Stimulated activated naive CD8-positive, alpha-beta T cell treated with anti-CD3 and anti-CD28 coated beads, Interleukin-15, Interleukin-2, amounts not matched to agents 100 ng/mL and 50 ng/mL, for 24 hours (primary cell): ENCODE measurements at regions not wholly inside any gene's neighbourhood (a gene's known extent, or its start where the extent isn't known, plus 50 kb on each side); places are given as distances from the start of the nearest gene placed in this dataset.
"Not testable (repeated sequence)": the region's sequence is repeated elsewhere in the genome, so short reads cannot be mapped to it uniquely, and the experiment has no call there.

Experiments used
- H3K27ac Mint-ChIP-seq: one replicate; pipeline ENCODE4 v1.8.0; 2021; ENCODE audit warnings: mild to moderate bottlenecking, mixed read lengths
- H3K27me3 Mint-ChIP-seq: one replicate; pipeline ENCODE4 v1.8.0; 2021; ENCODE audit warnings: mixed read lengths
- H3K36me3 Mint-ChIP-seq: one replicate; pipeline ENCODE4 v1.8.0; 2021; ENCODE audit warnings: low read depth, mixed read lengths
- H3K4me1 Mint-ChIP-seq: one replicate; pipeline ENCODE4 v1.8.0; 2021; ENCODE audit warnings: low read depth, mixed read lengths
- H3K4me3 Mint-ChIP-seq: one replicate; pipeline ENCODE4 v1.8.0; 2021; ENCODE audit warnings: mild to moderate bottlenecking, mixed read lengths
- H3K9me3 Mint-ChIP-seq: one replicate; pipeline ENCODE4 v1.8.0; 2021; ENCODE audit warnings: mixed read lengths

- not testable (repeated sequence) for H3K36me3 Mint-ChIP-seq, H3K27me3 Mint-ChIP-seq, H3K4me3 Mint-ChIP-seq, H3K27ac Mint-ChIP-seq, H3K4me1 Mint-ChIP-seq
- H3K9me3 Mint-ChIP-seq = peaks cover 12% of the 10 kb centered on the region
These were observed 51.9 kb downstream of the DIPK2A start for GRCh38 chr3:144023543-144023942.

DNA sequence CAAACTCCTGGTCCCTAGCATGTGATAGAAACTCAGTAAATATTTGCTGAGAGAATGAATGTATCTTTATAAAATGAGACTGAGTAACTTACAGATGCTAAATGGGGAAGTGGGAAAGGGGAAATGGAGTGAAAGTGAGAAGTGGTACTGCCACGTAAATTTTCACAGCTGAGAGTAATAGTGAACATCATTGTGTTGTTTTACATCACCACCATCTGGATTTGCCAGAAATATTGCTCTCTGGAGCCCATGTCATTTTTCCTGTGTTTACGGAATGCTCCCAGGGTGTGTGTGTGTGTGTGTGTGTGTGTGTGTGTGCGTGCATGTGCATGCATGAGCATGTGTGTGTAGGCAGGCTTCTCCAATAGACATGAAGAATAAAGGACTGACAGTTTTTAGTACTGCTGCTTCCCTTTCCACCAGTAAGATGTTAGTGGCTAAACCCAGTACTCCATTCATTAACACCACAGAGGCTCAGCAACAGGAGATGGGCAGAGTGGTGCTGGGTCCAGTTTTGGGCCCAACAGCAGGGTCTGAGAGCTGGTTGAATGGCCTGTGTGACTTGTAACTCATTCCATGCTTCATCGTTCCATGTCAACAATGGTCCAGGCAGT lies 57.3 kb downstream of the DIPK2A start:
- H3K27me3 Mint-ChIP-seq = peaks cover 7% of the 10 kb centered on the region
- no peak overlapping the region for H3K4me3 Mint-ChIP-seq
- H3K27ac Mint-ChIP-seq = no peak overlapping the region
- H3K4me1 Mint-ChIP-seq = peaks cover 14% of the 10 kb centered on the region
- H3K36me3 Mint-ChIP-seq = no peaks in the 10 kb centered on the region
- no peaks in the 10 kb centered on the region for H3K9me3 Mint-ChIP-seq

DNA sequence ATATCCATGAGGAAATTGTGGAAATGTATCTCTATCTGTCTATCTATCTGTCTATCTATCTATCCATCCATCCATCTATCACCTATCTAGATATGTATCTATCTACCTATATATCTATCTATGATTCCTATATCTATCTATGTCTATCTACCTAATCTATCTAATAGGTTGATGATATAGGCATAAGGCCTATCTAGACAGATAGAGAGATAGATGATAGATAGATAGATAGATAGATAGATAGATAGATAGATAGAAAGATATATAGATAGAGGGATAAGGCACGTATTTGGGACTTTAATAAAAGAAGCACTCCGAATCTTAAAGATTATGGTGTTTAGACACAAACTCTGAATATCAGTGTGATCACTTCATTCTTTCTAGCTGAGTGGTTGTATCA lies 58.1 kb downstream of the DIPK2A start:
- Mint-ChIP-seq H3K9me3 (no peaks in the 10 kb centered on the region), H3K4me3 (no peak overlapping the region), H3K27ac (no peak overlapping the region), H3K36me3 (no peaks in the 10 kb centered on the region), H3K4me1 (peaks cover 14% of the 10 kb centered on the region), H3K27me3 (peaks cover 3% of the 10 kb centered on the region)

- Mint-ChIP-seq H3K4me3 (no peak overlapping the region), H3K9me3 (no peaks in the 10 kb centered on the region), H3K27ac (no peak overlapping the region), H3K27me3 (peaks cover 3% of the 10 kb centered on the region), H3K4me1 (peaks cover 14% of the 10 kb centered on the region), H3K36me3 (no peaks in the 10 kb centered on the region)
These were observed 60.3 kb downstream of the DIPK2A start for GRCh38 chr3:144031938-144032337.

GRCh38 chr3:144032531-144033239 lies 61.1 kb downstream of the DIPK2A start:
- peaks cover 3% of the 10 kb centered on the region for H3K27me3 Mint-ChIP-seq
- H3K27ac Mint-ChIP-seq = no peak overlapping the region
- H3K36me3 Mint-ChIP-seq = no peaks in the 10 kb centered on the region
- H3K4me3 Mint-ChIP-seq = no peak overlapping the region
- no peaks in the 10 kb centered on the region for H3K9me3 Mint-ChIP-seq
- H3K4me1 Mint-ChIP-seq = peaks cover 14% of the 10 kb centered on the region

DNA sequence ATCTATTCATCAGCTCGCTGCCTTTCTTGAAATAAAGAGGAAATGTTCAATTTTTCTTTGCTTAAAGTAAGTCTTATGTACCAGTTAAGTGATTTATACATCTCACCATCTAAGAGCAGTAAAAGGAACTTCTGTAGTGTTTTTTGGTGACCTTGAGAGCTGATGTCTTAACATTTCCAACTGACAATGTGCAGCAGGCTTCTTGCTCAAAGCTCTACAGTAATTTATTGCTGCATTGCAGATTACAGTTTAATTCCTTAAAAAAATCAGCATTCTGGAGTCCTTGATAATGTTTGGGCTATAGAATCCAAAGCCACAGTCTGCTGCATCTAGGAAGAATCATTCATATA lies 61.6 kb downstream of the DIPK2A start:
- Mint-ChIP-seq H3K4me1 (peaks cover 14% of the 10 kb centered on the region), H3K4me3 (no peak overlapping the region), H3K27ac (no peak overlapping the region)

DNA sequence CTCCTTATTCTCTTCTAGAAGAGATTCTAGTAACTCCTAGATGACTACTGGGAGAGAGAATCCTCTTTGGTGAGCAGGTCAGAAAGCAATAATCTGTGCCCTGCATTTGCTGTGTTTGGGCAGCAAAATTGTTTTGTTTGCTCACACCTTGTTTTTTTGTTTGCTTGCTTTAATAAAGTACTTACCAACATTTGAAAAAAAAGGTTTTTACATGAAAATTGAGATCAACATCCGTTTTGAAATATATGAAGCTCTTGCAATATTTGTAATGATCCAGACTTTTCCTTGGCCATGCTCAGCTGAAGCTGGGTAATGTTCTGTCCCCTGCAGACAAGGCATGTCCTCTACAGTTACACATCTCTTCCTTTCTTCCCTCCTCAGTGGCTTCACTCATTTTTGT lies 62.2 kb downstream of the DIPK2A start:
- no peak overlapping the region for H3K4me3 Mint-ChIP-seq
- H3K4me1 Mint-ChIP-seq = peaks cover 14% of the 10 kb centered on the region
- H3K9me3 Mint-ChIP-seq = no peaks in the 10 kb centered on the region
- H3K27ac Mint-ChIP-seq = no peak overlapping the region
- H3K36me3 Mint-ChIP-seq = no peaks in the 10 kb centered on the region
- peaks cover 3% of the 10 kb centered on the region for H3K27me3 Mint-ChIP-seq

More for the DNA sequence above, 61.6 kb downstream of the DIPK2A start:
- no peaks in the 10 kb centered on the region for H3K9me3 Mint-ChIP-seq
- H3K36me3 Mint-ChIP-seq = no peaks in the 10 kb centered on the region
- peaks cover 3% of the 10 kb centered on the region for H3K27me3 Mint-ChIP-seq

- no peaks in the 10 kb centered on the region for H3K9me3 Mint-ChIP-seq
- H3K27me3 Mint-ChIP-seq = peaks cover 3% of the 10 kb centered on the region
- no peak overlapping the region for H3K4me3 Mint-ChIP-seq
- no peak overlapping the region for H3K27ac Mint-ChIP-seq
- no peaks in the 10 kb centered on the region for H3K36me3 Mint-ChIP-seq
- H3K4me1 Mint-ChIP-seq = peaks cover 11% of the 10 kb centered on the region
These were observed 63.2 kb downstream of the DIPK2A start for GRCh38 chr3:144034715-144035290.

DNA sequence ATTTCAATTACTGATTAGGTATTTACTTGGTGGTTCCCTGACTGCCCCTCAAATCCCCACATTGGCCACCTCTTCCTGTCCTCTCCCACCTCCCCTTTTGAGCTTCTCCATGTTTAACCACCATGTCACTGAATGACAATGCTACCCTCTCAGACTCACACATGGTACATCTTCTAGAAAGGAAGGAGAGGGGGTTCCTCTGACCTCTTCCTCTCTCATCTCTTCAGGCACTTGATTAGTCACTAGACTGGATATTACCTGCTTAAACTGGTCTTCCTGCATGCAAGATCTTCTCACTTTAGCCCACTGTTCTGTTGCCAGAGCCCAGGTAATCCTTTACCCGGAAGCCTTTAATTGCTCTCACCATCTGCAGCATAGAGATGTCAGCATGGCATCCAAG lies 64.9 kb downstream of the DIPK2A start:
- Mint-ChIP-seq H3K9me3 (no peaks in the 10 kb centered on the region), H3K27me3 (peaks cover 4% of the 10 kb centered on the region), H3K27ac (no peak overlapping the region), H3K4me1 (peaks cover 11% of the 10 kb centered on the region), H3K4me3 (no peak overlapping the region), H3K36me3 (no peaks in the 10 kb centered on the region)

DNA sequence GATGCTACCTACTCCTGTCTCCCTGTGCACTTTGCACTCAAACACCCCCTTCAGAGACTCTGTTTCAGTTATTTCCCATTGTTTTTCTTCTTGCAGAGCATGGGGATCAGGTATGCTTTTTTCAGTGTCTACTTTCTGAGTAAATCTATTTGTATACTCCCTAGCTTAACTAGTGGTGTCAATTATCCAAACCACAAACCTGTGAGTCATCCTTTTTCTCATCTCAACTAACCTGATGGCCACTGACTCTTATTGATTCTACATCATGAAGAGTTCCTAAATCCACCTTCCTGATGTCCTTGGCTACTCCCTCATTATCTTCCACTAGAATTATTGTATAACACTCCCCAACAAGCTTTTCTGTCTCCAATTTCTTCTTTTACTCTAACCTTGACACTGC lies 68.0 kb downstream of the DIPK2A start:
- H3K36me3 Mint-ChIP-seq = no peaks in the 10 kb centered on the region
- H3K27me3 Mint-ChIP-seq = peaks cover 4% of the 10 kb centered on the region
- H3K4me1 Mint-ChIP-seq = no peaks in the 10 kb centered on the region

DNA sequence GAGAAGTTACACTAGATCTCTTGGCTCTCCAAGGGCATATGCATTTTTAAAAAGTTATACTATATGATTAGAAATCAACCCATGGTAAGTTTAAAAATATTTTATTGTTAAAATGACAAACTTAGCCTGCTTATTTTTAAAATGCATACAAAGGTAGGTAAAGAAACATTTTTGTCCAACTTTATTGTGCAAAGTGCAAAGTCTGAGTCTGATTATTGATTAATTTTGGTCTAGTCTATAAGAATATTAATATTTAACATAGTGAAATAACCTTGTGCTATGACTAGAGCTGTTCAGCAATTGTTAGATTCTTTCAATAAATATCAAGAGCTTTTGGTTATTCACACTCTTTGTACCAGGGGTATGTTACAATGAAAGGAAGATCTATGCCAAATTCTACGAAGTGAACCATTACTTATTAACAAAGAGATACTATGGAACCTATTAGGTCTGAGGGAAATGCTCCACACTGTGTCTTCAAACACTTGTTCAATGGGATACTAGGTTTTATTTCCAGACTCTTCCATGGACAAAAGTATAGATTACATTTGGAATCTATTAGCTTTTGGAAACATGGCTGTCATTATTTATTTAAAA lies 70.4 kb downstream of the DIPK2A start:
- Mint-ChIP-seq H3K36me3 (no peaks in the 10 kb centered on the region), H3K27ac (no peak overlapping the region), H3K4me1 (no peaks in the 10 kb centered on the region), H3K27me3 (peaks cover 4% of the 10 kb centered on the region), H3K9me3 (no peaks in the 10 kb centered on the region), H3K4me3 (no peak overlapping the region)

More for the DNA sequence above, 68.0 kb downstream of the DIPK2A start:
- Mint-ChIP-seq H3K27ac (no peak overlapping the region), H3K4me3 (no peak overlapping the region), H3K9me3 (no peaks in the 10 kb centered on the region)

GRCh38 chr3:144045766-144046165 lies 74.1 kb downstream of the DIPK2A start:
- Mint-ChIP-seq H3K36me3 (no peaks in the 10 kb centered on the region), H3K4me3 (no peak overlapping the region), H3K9me3 (no peaks in the 10 kb centered on the region), H3K27ac (no peak overlapping the region), H3K27me3 (peaks cover 4% of the 10 kb centered on the region), H3K4me1 (no peaks in the 10 kb centered on the region)

DNA sequence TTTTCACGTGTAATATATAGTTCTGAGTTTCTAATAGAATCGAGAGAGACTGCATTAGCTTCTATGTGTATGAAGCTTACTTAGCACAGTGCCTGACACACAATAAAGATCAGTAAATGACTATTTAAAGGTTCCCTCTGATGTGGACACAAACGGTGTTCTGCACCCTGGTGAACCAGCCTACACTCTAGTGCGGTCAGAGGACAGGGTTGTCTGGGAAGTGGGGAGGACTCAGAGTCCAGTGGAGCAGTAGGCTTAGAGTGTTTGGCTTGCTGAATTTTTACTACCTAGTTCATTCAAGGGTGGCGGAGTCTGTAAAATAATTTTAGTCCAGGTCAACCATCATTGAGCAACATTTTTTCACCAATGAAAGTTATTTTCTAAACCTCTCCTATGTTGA lies 77.8 kb downstream of the DIPK2A start:
- no peaks in the 10 kb centered on the region for H3K9me3 Mint-ChIP-seq
- no peaks in the 10 kb centered on the region for H3K36me3 Mint-ChIP-seq
- H3K4me1 Mint-ChIP-seq = no peaks in the 10 kb centered on the region
- H3K27me3 Mint-ChIP-seq = no peaks in the 10 kb centered on the region
- no peak overlapping the region for H3K27ac Mint-ChIP-seq
- H3K4me3 Mint-ChIP-seq = no peak overlapping the region

- Mint-ChIP-seq H3K4me3 (no peak overlapping the region), H3K4me1 (no peaks in the 10 kb centered on the region), H3K9me3 (no peaks in the 10 kb centered on the region), H3K27ac (no peak overlapping the region), H3K27me3 (no peaks in the 10 kb centered on the region), H3K36me3 (no peaks in the 10 kb centered on the region)
These were observed 79.6 kb downstream of the DIPK2A start for GRCh38 chr3:144051211-144051610.

DNA sequence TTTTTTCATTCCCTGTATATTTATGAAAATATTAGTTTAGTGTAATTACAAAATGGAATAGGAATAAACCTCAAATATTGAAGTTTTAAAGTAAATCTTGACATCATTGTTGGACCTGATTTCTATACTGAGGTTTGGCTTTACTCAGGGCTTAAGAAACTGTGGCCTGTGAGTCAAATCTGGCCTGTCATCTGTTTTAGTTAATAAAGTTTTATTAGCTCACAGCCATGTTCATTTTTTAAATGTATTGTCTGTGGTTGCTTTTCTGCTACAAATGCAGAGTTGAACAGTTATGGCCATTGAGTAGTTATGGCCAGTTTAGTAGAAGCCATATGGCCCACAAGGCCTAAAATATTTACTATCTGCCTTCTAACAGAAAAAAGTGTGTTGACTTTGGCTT lies 80.7 kb downstream of the DIPK2A start:
- Mint-ChIP-seq H3K4me3 (no peak overlapping the region), H3K4me1 (no peaks in the 10 kb centered on the region), H3K36me3 (no peaks in the 10 kb centered on the region), H3K9me3 (no peaks in the 10 kb centered on the region), H3K27ac (no peak overlapping the region), H3K27me3 (no peaks in the 10 kb centered on the region)
